Breast epithelium (tissue), 3 donors: ENCODE measurements at regions not wholly inside any gene's neighbourhood (a gene's known extent, or its start where the extent isn't known, plus 50 kb on each side); places are given as distances from the start of the nearest gene placed in this dataset.

ENCODE experiments used
- CTCF ChIP-seq, 3 donors: fragments of 450-650 bp; IDR thresholded peaks; one replicate each; pipeline ENCODE4 v1.5.1; 2016 to 2017; ENCODE audit warnings: antibody characterized with exemption in 3 of 3, mild to moderate bottlenecking in 3 of 3, moderate library complexity in 3 of 3
- POLR2A ChIP-seq: fragments of 450-650 bp; IDR thresholded peaks from one replicate; pipeline ENCODE4 v1.6.1; 2016; ENCODE audit warnings: antibody characterized with exemption, mild to moderate bottlenecking, moderate library complexity
- POLR2AphosphoS5 ChIP-seq, 3 donors: sonication (generic); formaldehyde crosslinking; IDR thresholded peaks; one replicate each; pipeline ENCODE4 v1.6.1; 2017; ENCODE audit warnings: antibody characterized with exemption in 3 of 3

DNA sequence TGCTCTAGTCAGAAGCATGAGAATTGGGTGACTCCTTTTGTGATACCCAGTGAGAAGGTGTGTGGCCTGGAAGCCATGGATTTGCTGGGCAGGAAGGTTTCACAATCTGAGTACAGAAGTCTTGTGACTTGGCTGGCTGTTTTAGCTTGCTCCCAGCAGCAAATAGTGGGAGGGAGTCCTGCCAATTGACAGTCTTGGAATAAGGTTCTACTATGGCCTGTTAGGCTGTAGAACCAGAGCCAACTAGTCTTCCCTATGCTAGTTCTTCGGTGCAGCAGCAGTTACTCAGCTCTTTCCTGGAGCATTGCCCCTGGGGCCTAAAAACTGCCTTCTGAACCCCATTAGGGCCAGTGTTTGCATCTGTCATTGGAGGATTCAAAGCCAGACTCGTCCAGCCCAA, 1935.4 kb upstream of the PCDH20 start:
- TF ChIP-seq CTCF (IDR thresholded peaks at IDR 0.05) (no peak), POLR2AphosphoS5 (IDR thresholded peaks at IDR 0.05) (no peak), POLR2A (no peak)
